ENCODE measurements at regions not wholly inside any gene's neighbourhood (a gene's known extent, or its start where the extent isn't known, plus 50 kb on each side); places are given as distances from the start of the nearest gene placed in this dataset.

DNA sequence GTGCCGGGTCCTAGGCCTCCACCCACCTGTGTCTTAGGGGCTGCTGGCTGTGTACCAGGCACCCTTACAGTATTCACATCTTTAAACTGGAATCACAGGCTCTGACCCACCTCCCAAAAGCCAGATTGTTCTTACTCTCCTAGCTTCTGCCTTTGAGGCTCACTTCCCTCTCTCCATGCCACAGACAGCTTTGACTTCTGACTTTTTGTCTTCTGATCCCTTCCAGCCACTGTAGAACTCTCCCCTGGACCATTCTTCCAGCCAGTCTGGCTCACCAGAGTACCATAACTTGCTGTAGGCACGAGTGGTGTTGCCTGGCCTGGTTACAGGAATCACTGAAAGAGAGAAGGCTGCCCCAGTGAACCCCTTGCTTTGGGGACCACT lies 58.1 kb upstream of the STUM start:
- intact Hi-C loops (cut with micrococcal nuclease; ENCODE audit: unreplicated experiment) = no loop called here
- DNase-seq = no peak
- no peak for TF ChIP-seq CTCF (IDR thresholded peaks at IDR 0.05; ENCODE audit: unreplicated experiment)
- Mint-ChIP-seq H3K4me3 (ENCODE audit: low read depth, unreplicated experiment) (no peak overlapping the region), H3K36me3 (ENCODE audit: insufficient read depth, unreplicated experiment) (no peaks in the 10 kb centered on the region), H3K27ac (ENCODE audit: unreplicated experiment) (no peak overlapping the region), H3K9me3 (ENCODE audit: low read depth, unreplicated experiment) (no peaks in the 10 kb centered on the region), H3K4me1 (ENCODE audit: low read depth, unreplicated experiment) (peaks cover 8% of the 10 kb centered on the region), H3K27me3 (ENCODE audit: unreplicated experiment) (peaks cover 13% of the 10 kb centered on the region)
- CTCF ChIA-PET = no interaction called here
- no TSS peak for BruUV-seq (replicated peaks)

DNA sequence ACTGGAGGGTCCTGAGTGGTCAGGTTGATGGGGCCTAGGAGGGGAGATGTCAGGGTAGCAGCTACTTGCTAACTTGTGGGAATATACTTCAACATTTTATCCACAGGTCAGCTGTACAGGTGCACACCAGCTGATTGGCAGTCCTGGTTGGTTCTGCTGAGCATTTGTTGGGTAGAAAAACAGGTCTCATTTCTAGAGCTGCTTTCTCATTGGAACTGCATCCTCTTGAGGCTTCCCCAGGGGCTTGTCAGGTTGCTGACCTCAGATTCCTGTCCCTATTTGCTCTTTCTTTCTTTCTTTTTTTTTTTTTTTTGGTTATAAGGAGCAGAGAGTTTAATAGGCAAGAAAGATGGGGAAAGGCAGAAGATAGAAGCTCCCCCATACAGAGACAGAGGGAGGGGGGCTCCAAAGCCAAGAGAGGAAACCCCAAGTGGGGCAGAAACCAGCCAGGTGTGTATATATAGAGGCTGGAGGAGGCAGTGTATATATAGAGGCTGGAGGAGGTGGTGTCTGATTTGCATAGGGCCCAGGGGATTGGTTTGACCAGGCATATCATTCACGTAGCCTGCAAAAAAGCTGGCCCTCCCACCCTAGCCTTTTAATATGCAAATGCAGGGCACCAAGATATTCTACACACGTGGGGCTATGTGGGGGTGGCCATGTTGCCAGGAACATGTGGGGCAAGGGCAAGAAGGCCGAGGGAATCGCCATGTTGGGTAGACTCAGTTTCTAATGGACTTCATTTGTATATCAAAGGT lies 57.3 kb upstream of the STUM start:
- Mint-ChIP-seq H3K36me3 (ENCODE audit: insufficient read depth, unreplicated experiment) (no peaks in the 10 kb centered on the region), H3K9me3 (ENCODE audit: low read depth, unreplicated experiment) (no peaks in the 10 kb centered on the region), H3K4me3 (ENCODE audit: low read depth, unreplicated experiment) (no peak overlapping the region), H3K4me1 (ENCODE audit: low read depth, unreplicated experiment) (peaks cover 8% of the 10 kb centered on the region), H3K27ac (ENCODE audit: unreplicated experiment) (no peak overlapping the region), H3K27me3 (ENCODE audit: unreplicated experiment) (peaks cover 21% of the 10 kb centered on the region)
- no peak for TF ChIP-seq CTCF (IDR thresholded peaks at IDR 0.05; ENCODE audit: unreplicated experiment)
- no peak for DNase-seq
- CTCF ChIA-PET = interaction anchor here (0.5 kb wide), 1 partner anchor 121 kb away, joined by 6 read pairs; no protein-coding TSS in a partner anchor
- BruUV-seq (replicated peaks) = no TSS peak
- intact Hi-C loops (cut with micrococcal nuclease; ENCODE audit: unreplicated experiment) = no loop called here

- TF ChIP-seq CTCF (IDR thresholded peaks at IDR 0.05; ENCODE audit: unreplicated experiment) = no peak
- no peak overlapping the region for H3K27ac Mint-ChIP-seq (ENCODE audit: unreplicated experiment)
- intact Hi-C loops (cut with micrococcal nuclease; ENCODE audit: unreplicated experiment) = no loop called here
- no peaks in the 10 kb centered on the region for H3K36me3 Mint-ChIP-seq (ENCODE audit: insufficient read depth, unreplicated experiment)
- no peak overlapping the region for H3K4me3 Mint-ChIP-seq (ENCODE audit: low read depth, unreplicated experiment)
- H3K4me1 Mint-ChIP-seq (ENCODE audit: low read depth, unreplicated experiment) = peaks cover 8% of the 10 kb centered on the region
- no peak for DNase-seq
- no peaks in the 10 kb centered on the region for H3K9me3 Mint-ChIP-seq (ENCODE audit: low read depth, unreplicated experiment)
- BruUV-seq (replicated peaks) = no TSS peak
- H3K27me3 Mint-ChIP-seq (ENCODE audit: unreplicated experiment) = peaks cover 35% of the 10 kb centered on the region
- CTCF ChIA-PET = interaction anchor here (0.6 kb wide), 1 partner anchor 94 kb away, joined by 4 read pairs; no protein-coding TSS in a partner anchor
Observed at GRCh38 chr1:226492426-226493137, 56.0 kb upstream of the STUM start.

DNA sequence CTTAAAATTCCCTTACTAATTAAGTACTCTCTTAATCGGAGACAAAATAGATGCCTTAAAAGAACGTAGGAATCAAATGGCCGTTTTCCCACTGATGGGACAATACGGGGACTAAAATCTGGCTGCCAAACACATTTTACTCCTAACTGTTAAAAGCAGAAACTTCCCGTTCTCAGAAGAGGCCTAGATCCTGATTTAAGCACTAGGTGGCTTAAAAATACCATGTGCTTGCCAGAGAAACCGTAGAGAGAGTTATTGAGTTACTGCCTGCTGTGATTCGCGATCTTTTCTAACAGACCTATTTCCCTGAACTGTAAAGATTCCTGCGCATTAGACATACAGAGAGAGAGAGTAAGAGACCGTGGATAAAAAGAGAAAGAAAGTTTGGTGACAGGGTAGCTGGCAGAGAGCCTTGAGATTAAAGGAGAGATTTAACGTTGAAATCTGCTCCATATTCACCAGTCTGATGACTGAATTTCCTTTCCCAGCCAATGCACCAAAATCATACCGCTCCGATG lies 54.4 kb upstream of the STUM start:
- Mint-ChIP-seq H3K9me3 (ENCODE audit: low read depth, unreplicated experiment) (no peaks in the 10 kb centered on the region), H3K27me3 (ENCODE audit: unreplicated experiment) (peaks cover 44% of the 10 kb centered on the region), H3K36me3 (ENCODE audit: insufficient read depth, unreplicated experiment) (no peaks in the 10 kb centered on the region), H3K27ac (ENCODE audit: unreplicated experiment) (no peak overlapping the region), H3K4me1 (ENCODE audit: low read depth, unreplicated experiment) (no peaks in the 10 kb centered on the region), H3K4me3 (ENCODE audit: low read depth, unreplicated experiment) (no peak overlapping the region)
- TF ChIP-seq CTCF (IDR thresholded peaks at IDR 0.05; ENCODE audit: unreplicated experiment) = no peak
- no peak for DNase-seq
- intact Hi-C loops (cut with micrococcal nuclease; ENCODE audit: unreplicated experiment) = no loop called here
- no TSS peak for BruUV-seq (replicated peaks)
- CTCF ChIA-PET = no interaction called here
